OCI-LY3 (cell line): ENCODE measurements at regions not wholly inside any gene's neighbourhood (a gene's known extent, or its start where the extent isn't known, plus 50 kb on each side); places are given as distances from the start of the nearest gene placed in this dataset.

Experiments
- H2AFZ ChIP-seq: fragments of 200-600, 300-600 bp; shearing (Covaris generic); 2 replicates; pipeline ENCODE4 v1.6.0; 2014; ENCODE audit warnings: antibody characterized with exemption, low read depth, low read length
- H3K27ac ChIP-seq: fragments of 200-600, 300-600 bp; sonication (generic); 2 replicates; pipeline ENCODE4 v1.5.1; 2014; ENCODE audit warnings: mild to moderate bottlenecking, low read length, moderate library complexity, mixed read lengths
- H3K27me3 ChIP-seq: fragments of 200-600, 300-600 bp; sonication (generic); 2 replicates; pipeline ENCODE4 v1.6.1; 2014; ENCODE audit warnings: low read depth, low read length, mixed read lengths
- H3K36me3 ChIP-seq: fragments of 200-600, 300-600 bp; sonication (generic); replicated peaks from 2 replicates; pipeline ENCODE3; 2014; ENCODE audit warnings: low read depth, low read length, mixed read lengths
- H3K4me1 ChIP-seq: fragments of 300-600, 200-600 bp; sonication (generic); 2 replicates; pipeline ENCODE4 v1.6.1; 2014; ENCODE audit warnings: low read length, mixed read lengths
- H3K4me2 ChIP-seq: fragments of 200-600, 300-600 bp; sonication (generic); 2 replicates; pipeline ENCODE4 v1.6.1; 2014; ENCODE audit warnings: low read length, mixed read lengths
- H3K4me3 ChIP-seq: fragments of 300-600, 200-600 bp; sonication (generic); 2 replicates; pipeline ENCODE4 v1.5.1; 2014; ENCODE audit warnings: antibody characterized with exemption, mild to moderate bottlenecking, low read length, moderate library complexity
- H3K79me2 ChIP-seq: fragments of 300-600, 200-600 bp; shearing (Covaris generic); 2 replicates; pipeline ENCODE4 v1.6.1; 2014; ENCODE audit warnings: mild to moderate bottlenecking, low read length, mixed read lengths
- H3K9ac ChIP-seq: fragments of 300-600, 200-600 bp; shearing (Covaris generic); 2 replicates; pipeline ENCODE4 v1.6.0; 2014; ENCODE audit warnings: mild to moderate bottlenecking, low read length, moderate library complexity
- H3K9me3 ChIP-seq: fragments of 200-600, 300-600 bp; shearing (Covaris generic); 2 replicates; pipeline ENCODE4 v1.6.1; 2014; ENCODE audit warnings: low read length, mixed read lengths; ENCODE audit not compliant: insufficient read depth
- H4K20me1 ChIP-seq: fragments of 200-600, 300-600 bp; sonication (generic); 2 replicates; pipeline ENCODE4 v1.6.1; 2016; ENCODE audit warnings: low read length, mixed read lengths; ENCODE audit not compliant: insufficient read depth
- CTCF ChIP-seq: fragments of 200-600, 300-600 bp; sonication (generic); IDR thresholded peaks from 2 replicates; pipeline ENCODE4 v1.5.1; 2014; ENCODE audit warnings: antibody characterized with exemption, low read length, low read depth
- EZH2phosphoT487 ChIP-seq: fragments of 200-600 bp; shearing (Covaris generic); IDR thresholded peaks from 2 replicates; pipeline ENCODE4 v1.6.1; 2018; ENCODE audit warnings: antibody characterized with exemption, mixed run types, low read depth

- TF ChIP-seq EZH2phosphoT487: no peak
- TF ChIP-seq CTCF: no peak
- Histone ChIP-seq H4K20me1 (no peaks in the 10 kb centered on the region), H3K4me1 (no peaks in the 10 kb centered on the region), H2AFZ (no peak overlapping the region), H3K27me3 (peaks cover 20% of the 10 kb centered on the region), H3K36me3 (no peaks in the 10 kb centered on the region), H3K4me2 (no peak overlapping the region), H3K79me2 (no peaks in the 10 kb centered on the region), H3K27ac (no peak overlapping the region), H3K9ac (no peak overlapping the region), H3K4me3 (no peak overlapping the region), H3K9me3 (no peaks in the 10 kb centered on the region)
Observed at GRCh38 chr3:159131376-159131775, 329.5 kb downstream of the MFSD1 start.

- H3K9me3 ChIP-seq: no peaks in the 10 kb centered on the region
Observed at GRCh38 chr3:159137949-159138348, 336.1 kb downstream of the MFSD1 start.

GRCh38 chr3:159139326-159139725, 337.5 kb downstream of the MFSD1 start:
- H3K9ac ChIP-seq: no peak overlapping the region
- H3K79me2 ChIP-seq: no peaks in the 10 kb centered on the region
- H3K27ac ChIP-seq: no peak overlapping the region
- TF ChIP-seq CTCF (no peak), EZH2phosphoT487 (no peak)
- no peak overlapping the region for H3K4me2 ChIP-seq
- no peaks in the 10 kb centered on the region for H3K4me1 ChIP-seq
- no peaks in the 10 kb centered on the region for H3K9me3 ChIP-seq
- no peak overlapping the region for H3K4me3 ChIP-seq
- peaks cover 4% of the 10 kb centered on the region; the same call in 1 of the 2 replicates for H3K27me3 ChIP-seq
- no peaks in the 10 kb centered on the region for H3K36me3 ChIP-seq
- H4K20me1 ChIP-seq: no peaks in the 10 kb centered on the region
- no peak overlapping the region for H2AFZ ChIP-seq

More at GRCh38 chr3:159137949-159138348, 336.1 kb downstream of the MFSD1 start:
- Histone ChIP-seq H2AFZ (no peak overlapping the region), H3K27me3 (peaks cover 8% of the 10 kb centered on the region), H3K27ac (no peak overlapping the region), H3K4me3 (no peak overlapping the region), H4K20me1 (no peaks in the 10 kb centered on the region), H3K4me1 (no peaks in the 10 kb centered on the region), H3K79me2 (no peaks in the 10 kb centered on the region), H3K9ac (no peak overlapping the region), H3K4me2 (no peak overlapping the region), H3K36me3 (no peaks in the 10 kb centered on the region)
- TF ChIP-seq CTCF: no peak
- TF ChIP-seq EZH2phosphoT487: no peak

GRCh38 chr3:159144472-159144871, 342.6 kb downstream of the MFSD1 start:
- no peak for TF ChIP-seq EZH2phosphoT487
- TF ChIP-seq CTCF: no peak
- Histone ChIP-seq H3K9me3 (no peaks in the 10 kb centered on the region), H3K4me3 (no peak overlapping the region), H3K4me1 (peaks cover 8% of the 10 kb centered on the region), H3K79me2 (no peaks in the 10 kb centered on the region), H3K36me3 (no peaks in the 10 kb centered on the region), H2AFZ (no peak overlapping the region), H3K27me3 (0 out of 2 replicates have a peak, but pooled peaks cover 5% of the 10 kb centered on the region), H4K20me1 (no peaks in the 10 kb centered on the region), H3K9ac (no peak overlapping the region), H3K4me2 (no peak overlapping the region), H3K27ac (no peak overlapping the region)
